ENCODE measurements at regions not wholly inside any gene's neighbourhood (a gene's known extent, or its start where the extent isn't known, plus 50 kb on each side); places are given as distances from the start of the nearest gene placed in this dataset.

DNA sequence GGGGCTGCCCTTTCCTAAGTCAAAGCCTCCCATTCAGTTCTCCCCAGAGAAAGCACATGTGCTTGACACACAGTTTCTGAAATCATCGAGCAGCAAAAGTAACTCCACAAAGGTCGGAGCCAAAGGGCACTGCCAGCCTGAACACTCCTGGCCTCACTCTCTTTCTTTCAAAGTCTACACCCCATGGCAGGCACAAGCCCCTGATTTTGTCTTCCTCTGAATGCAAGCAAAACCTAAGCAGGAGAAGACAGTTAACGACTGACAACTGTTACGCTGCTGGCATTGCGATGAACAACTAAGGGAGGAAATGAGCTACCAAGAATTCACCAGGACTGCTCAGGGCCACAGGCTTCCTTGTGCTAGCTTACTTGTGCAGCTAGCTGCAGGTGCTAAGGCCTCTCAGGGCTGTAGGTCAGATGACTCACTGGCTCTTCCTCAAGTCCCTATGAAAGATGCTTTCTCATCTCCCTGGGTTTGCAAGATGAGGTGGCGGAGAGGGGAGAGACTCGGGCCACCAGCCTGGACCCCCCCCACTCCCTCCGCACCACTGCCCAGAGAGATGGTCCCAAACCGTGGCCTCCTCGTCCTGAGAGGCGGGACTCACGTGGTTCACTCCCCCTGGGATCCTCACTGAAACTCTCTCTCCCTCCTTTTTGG is 208.2 kb downstream of the DLL1 start:
- ChIA-PET POLR2A (no interaction called here), CTCF (no interaction called here)
- intact Hi-C loops (cut with micrococcal nuclease) = no loop called here
- TF ChIP-seq, protein P1, sequence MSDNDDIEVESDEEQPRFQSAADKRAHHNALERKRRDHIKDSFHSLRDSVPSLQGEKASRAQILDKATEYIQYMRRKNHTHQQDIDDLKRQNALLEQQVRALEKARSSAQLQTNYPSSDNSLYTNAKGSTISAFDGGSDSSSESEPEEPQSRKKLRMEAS (IDR thresholded peaks at IDR 0.05; ENCODE audit: insufficient read depth, insufficient read length) = no peak
- TF ChIP-seq, protein P2, sequence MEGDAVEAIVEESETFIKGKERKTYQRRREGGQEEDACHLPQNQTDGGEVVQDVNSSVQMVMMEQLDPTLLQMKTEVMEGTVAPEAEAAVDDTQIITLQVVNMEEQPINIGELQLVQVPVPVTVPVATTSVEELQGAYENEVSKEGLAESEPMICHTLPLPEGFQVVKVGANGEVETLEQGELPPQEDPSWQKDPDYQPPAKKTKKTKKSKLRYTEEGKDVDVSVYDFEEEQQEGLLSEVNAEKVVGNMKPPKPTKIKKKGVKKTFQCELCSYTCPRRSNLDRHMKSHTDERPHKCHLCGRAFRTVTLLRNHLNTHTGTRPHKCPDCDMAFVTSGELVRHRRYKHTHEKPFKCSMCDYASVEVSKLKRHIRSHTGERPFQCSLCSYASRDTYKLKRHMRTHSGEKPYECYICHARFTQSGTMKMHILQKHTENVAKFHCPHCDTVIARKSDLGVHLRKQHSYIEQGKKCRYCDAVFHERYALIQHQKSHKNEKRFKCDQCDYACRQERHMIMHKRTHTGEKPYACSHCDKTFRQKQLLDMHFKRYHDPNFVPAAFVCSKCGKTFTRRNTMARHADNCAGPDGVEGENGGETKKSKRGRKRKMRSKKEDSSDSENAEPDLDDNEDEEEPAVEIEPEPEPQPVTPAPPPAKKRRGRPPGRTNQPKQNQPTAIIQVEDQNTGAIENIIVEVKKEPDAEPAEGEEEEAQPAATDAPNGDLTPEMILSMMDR (IDR thresholded peaks at IDR 0.05; ENCODE audit: extremely low read depth in 1 of 2, insufficient read depth in 1 of 2, low read depth in 1 of 2, low read length in 2 of 2) = no peak
- no peak for TF ChIP-seq MYC (IDR thresholded peaks at IDR 0.05; ENCODE audit: low read depth, low read length)
- no peak for TF ChIP-seq GATA2 (IDR thresholded peaks at IDR 0.05; ENCODE audit: insufficient read depth, insufficient read length, low read depth, low read length)
- TF ChIP-seq JUN (IDR thresholded peaks at IDR 0.05; ENCODE audit: borderline replicate concordance, insufficient read depth, insufficient read length, low read depth) = no peak
- no peak for TF ChIP-seq POLR2AphosphoS5 (IDR thresholded peaks at IDR 0.05; ENCODE audit: insufficient read depth, low read depth, low read length)
- no peak for TF ChIP-seq EZH2 (IDR thresholded peaks at IDR 0.05; ENCODE audit: borderline replicate concordance, low read depth, low read length, severe bottlenecking)
- TF ChIP-seq FOS (IDR thresholded peaks at IDR 0.05; ENCODE audit: borderline replicate concordance, insufficient read depth, low read length) = no peak
- TF ChIP-seq POLR2A (IDR thresholded peaks at IDR 0.05; ENCODE audit: low read depth, low read length) = no peak
- Histone ChIP-seq H3K79me2 (ENCODE audit: control insufficient read depth, insufficient read depth, low read length) (no peaks in the 10 kb centered on the region), H2AFZ (ENCODE audit: low read depth, low read length) (no peak overlapping the region), H3K27ac (ENCODE audit: insufficient read depth, low read depth, low read length) (no peak overlapping the region), H3K27me3 (ENCODE audit: control insufficient read depth in 2 of 2, insufficient read depth in 2 of 2, low read length in 2 of 2) (no peaks in the 10 kb centered on the region), H3K9me3 (replicated peaks; ENCODE audit: control insufficient read depth, insufficient read depth, low read length) (no peaks in the 10 kb centered on the region), H4K20me1 (replicated peaks; ENCODE audit: control insufficient read depth, extremely low read depth, insufficient read depth, low read length) (no peaks in the 10 kb centered on the region), H3K4me2 (ENCODE audit: insufficient read depth, low read length) (no peak overlapping the region), H3K4me1 (ENCODE audit: control insufficient read depth, extremely low read depth, insufficient read depth, low read length) (no peaks in the 10 kb centered on the region), H3K9me1 (replicated peaks; ENCODE audit: control insufficient read depth, extremely low read depth, insufficient read depth, low read length) (no peaks in the 10 kb centered on the region), H3K36me3 (ENCODE audit: control insufficient read depth in 2 of 2, extremely low read depth in 1 of 2, insufficient read depth in 2 of 2, low read length in 2 of 2) (no peaks in the 10 kb centered on the region), H3K4me3 (replicated peaks in 1 of 3; ENCODE audit: insufficient read depth in 1 of 3, low read depth in 1 of 3, low read length in 3 of 3) (no peak overlapping the region), H3K9ac (replicated peaks; ENCODE audit: extremely low read depth, insufficient read depth, low read length) (no peak overlapping the region)
- DNase-seq (ENCODE audit: low read depth, low spot score) = no peak
- no peak for FAIRE-seq
- dilution Hi-C loops (cut with MboI; ENCODE audit: extremely low pct_ligation_motif_present, low sequenced_read_pairs) = no loop called here
- BruUV-seq (replicated peaks) = no TSS peak
